GM23338 (cell line): ENCODE measurements at regions not wholly inside any gene's neighbourhood (a gene's known extent, or its start where the extent isn't known, plus 50 kb on each side); places are given as distances from the start of the nearest gene placed in this dataset.
A peak's percentile ranks its signal among the peaks of the same experiment; 100 is the strongest.

Experiments used
- ATAC-seq: fragments of 200-7000 bp; cut with Tn5 transposase; 3 replicates; pipeline ENCODE4 v1.9.1; 2020
- DNase-seq: peaks from one replicate; pipeline ENCODE4 v3.0.0-alpha.2; 2015; ENCODE audit warnings: low spot score
- H2AFZ ChIP-seq: fragments of 200-600 bp; sonication (generic); 2 replicates; pipeline ENCODE4 v1.8.0; 2016; ENCODE audit warnings: antibody characterized with exemption, mild to moderate bottlenecking, moderate library complexity
- H3F3A ChIP-seq: fragments of 200-600 bp; sonication (generic); replicated peaks from 2 replicates; pipeline ENCODE4 v1.8.0; 2017; ENCODE audit warnings: antibody characterized with exemption, mixed run types, low read depth
- H3K27ac ChIP-seq: fragments of 200-600 bp; sonication (generic); 2 replicates; pipeline ENCODE4 v1.6.1; 2016; ENCODE audit warnings: low read depth
- H3K27me3 ChIP-seq: fragments of 200-600 bp; sonication (generic); 2 replicates; pipeline ENCODE4 v1.8.0; 2016; ENCODE audit warnings: mild to moderate bottlenecking, mixed run types, moderate library complexity; ENCODE audit not compliant: insufficient read depth
- H3K36me3 ChIP-seq: fragments of 200-600 bp; sonication (generic); 2 replicates; pipeline ENCODE4 v1.8.0; 2016; ENCODE audit warnings: mild to moderate bottlenecking; ENCODE audit not compliant: insufficient read depth
- H3K4me1 ChIP-seq: fragments of 200-600 bp; sonication (generic); 2 replicates; pipeline ENCODE4 v1.8.0; 2016; ENCODE audit warnings: mild to moderate bottlenecking, moderate library complexity; ENCODE audit not compliant: insufficient read depth
- H3K4me2 ChIP-seq: fragments of 200-600 bp; sonication (generic); 2 replicates; pipeline ENCODE4 v1.7.1; 2017; ENCODE audit warnings: mixed run types
- H3K4me3 ChIP-seq: fragments of 200-600 bp; sonication (generic); 2 replicates; pipeline ENCODE4 v1.6.1; 2016; ENCODE audit warnings: mixed run types
- H3K79me2 ChIP-seq: fragments of 200-600 bp; sonication (generic); replicated peaks from 2 replicates; pipeline ENCODE4 v1.8.0; 2017; ENCODE audit warnings: mild to moderate bottlenecking; ENCODE audit not compliant: insufficient read depth
- H3K9me2 ChIP-seq: fragments of 200-600 bp; sonication (generic); 2 replicates; pipeline ENCODE4 v1.8.0; 2017; ENCODE audit not compliant: insufficient read depth
- H4K20me1 ChIP-seq: fragments of 200-600 bp; sonication (generic); replicated peaks from 2 replicates; pipeline ENCODE4 v1.8.0; 2017; ENCODE audit warnings: mild to moderate bottlenecking; ENCODE audit not compliant: insufficient read depth
- H3K27ac Mint-ChIP-seq: 2 replicates; pipeline ENCODE4 v1.8.0; 2020; ENCODE audit warnings: inconsistent platforms, mild to moderate bottlenecking, moderate library complexity, mixed read lengths
- H3K27me3 Mint-ChIP-seq: 3 replicates; pipeline ENCODE4 v1.8.0; 2022; ENCODE audit warnings: low read depth, mild to moderate bottlenecking, moderate library complexity, mixed read lengths, inconsistent platforms; ENCODE audit not compliant: insufficient read depth, poor library complexity
- H3K36me3 Mint-ChIP-seq: 3 replicates; pipeline ENCODE4 v1.8.0; 2021; ENCODE audit warnings: low read depth, mild to moderate bottlenecking, inconsistent platforms, moderate library complexity, mixed read lengths
- H3K4me1 Mint-ChIP-seq: 3 replicates; pipeline ENCODE4 v1.8.0; 2020; ENCODE audit warnings: mild to moderate bottlenecking, inconsistent platforms, mixed read lengths
- H3K4me3 Mint-ChIP-seq: 3 replicates; pipeline ENCODE4 v1.8.0; 2021; ENCODE audit warnings: moderate library complexity, mild to moderate bottlenecking, inconsistent platforms, mixed read lengths
- H3K9me3 Mint-ChIP-seq: 3 replicates; pipeline ENCODE4 v1.8.0; 2020; ENCODE audit warnings: moderate library complexity, mild to moderate bottlenecking, inconsistent platforms, mixed read lengths
- EZH2 ChIP-seq: fragments of 200-600 bp; sonication (generic); IDR thresholded peaks from one replicate; pipeline ENCODE4 v1.8.0; 2017; ENCODE audit warnings: antibody characterized with exemption, mild to moderate bottlenecking, low read depth; ENCODE audit not compliant: unreplicated experiment
- EZH2phosphoT487 ChIP-seq: fragments of 200-600 bp; sonication (generic); IDR thresholded peaks from one replicate; pipeline ENCODE4 v1.8.1; 2018; ENCODE audit warnings: antibody characterized with exemption; ENCODE audit not compliant: unreplicated experiment
- JUNB ChIP-seq: IDR thresholded peaks from one replicate; pipeline ENCODE4 v1.6.1; 2016; ENCODE audit warnings: antibody characterized with exemption; ENCODE audit not compliant: unreplicated experiment
- NANOG ChIP-seq: IDR thresholded peaks from 2 replicates; pipeline ENCODE4 v1.6.1; 2016; ENCODE audit warnings: antibody characterized with exemption, borderline replicate concordance
- POLR2AphosphoS5 ChIP-seq: IDR thresholded peaks from 2 replicates; pipeline ENCODE4 v1.6.1; 2016; ENCODE audit warnings: antibody characterized with exemption, low read depth
- ZNF114 ChIP-seq: fragments of 250-450 bp; sonication (Bioruptor Pico); IDR thresholded peaks from 2 replicates; pipeline ENCODE4 v1.5.0; 2020; ENCODE audit warnings: mild to moderate bottlenecking, moderate library complexity
- ZNF331 ChIP-seq: fragments of 250-450 bp; sonication (Bioruptor Pico); IDR thresholded peaks from 2 replicates; pipeline ENCODE4 v1.5.0; 2020; ENCODE audit warnings: low read depth, mild to moderate bottlenecking, moderate library complexity
- TF ChIP-seq, protein P1 (sequence below): fragments of 250-450 bp; sonication (Bioruptor Pico); IDR thresholded peaks from 2 replicates; pipeline ENCODE4 v1.5.0; 2020; ENCODE audit warnings: mild to moderate bottlenecking, moderate library complexity
- TF ChIP-seq, protein P2 (sequence below): IDR thresholded peaks from 2 replicates; pipeline ENCODE4 v1.6.1; 2016; ENCODE audit warnings: antibody characterized with exemption
- TF ChIP-seq, protein P3 (sequence below), 2 experiments: fragments of 200-600 bp in 1 of 2; sonication (generic) in 1 of 2; conservative IDR thresholded peaks; 2 replicates each; pipeline versions ENCODE4 v1.5.1 to v1.6.1; 2016 to 2017; ENCODE audit warnings: antibody characterized with exemption in 2 of 2, low read depth in 2 of 2, mild to moderate bottlenecking in 2 of 2, moderate library complexity in 1 of 2

DNA sequence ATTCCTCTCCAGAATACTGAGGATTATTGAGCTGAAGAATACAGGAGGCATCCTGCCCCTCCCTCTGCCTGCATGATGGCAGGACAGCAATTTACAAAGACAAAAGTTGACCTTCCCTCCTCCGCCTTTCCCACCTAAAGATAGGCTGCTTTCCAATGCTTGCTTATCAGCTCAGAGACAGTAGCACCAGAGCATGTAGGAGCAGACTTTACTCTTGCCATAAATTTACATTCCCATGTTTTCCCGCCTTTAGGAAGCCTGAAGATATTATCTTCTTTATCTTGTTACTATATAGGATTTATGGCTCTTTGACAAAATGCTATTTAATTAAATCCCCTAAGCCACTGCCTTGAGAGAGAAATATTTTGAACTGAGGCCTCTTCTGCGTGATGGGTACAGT, 135.6 kb upstream of the HNMT start:
- no peaks in the 10 kb centered on the region; the same call in 1 of the 2 replicates for H4K20me1 ChIP-seq
- H3K79me2 ChIP-seq = no peaks in the 10 kb centered on the region
- H3K36me3 ChIP-seq = no peaks in the 10 kb centered on the region
- Mint-ChIP-seq H3K27me3 (no peaks in the 10 kb centered on the region), H3K27ac (0 out of 2 replicates have a peak overlapping the region, but pooled peaks have one; percentile 50), H3K9me3 (no peaks in the 10 kb centered on the region), H3K36me3 (no peaks in the 10 kb centered on the region), H3K4me1 (peaks cover 29% of the 10 kb centered on the region), H3K4me3 (no peak overlapping the region)
- H3K9me2 ChIP-seq = peaks cover 18% of the 10 kb centered on the region
- DNase-seq (no peak), ATAC-seq (no peak)
- H3K27me3 ChIP-seq = no peaks in the 10 kb centered on the region
- TF ChIP-seq JUNB (no peak), EZH2 (no peak), NANOG (no peak), EZH2phosphoT487 (no peak), ZNF331 (CRISPR knock-in tag) (no peak), ZNF114 (CRISPR knock-in tag) (no peak), POLR2AphosphoS5 (no peak)
- TF ChIP-seq, protein P1, sequence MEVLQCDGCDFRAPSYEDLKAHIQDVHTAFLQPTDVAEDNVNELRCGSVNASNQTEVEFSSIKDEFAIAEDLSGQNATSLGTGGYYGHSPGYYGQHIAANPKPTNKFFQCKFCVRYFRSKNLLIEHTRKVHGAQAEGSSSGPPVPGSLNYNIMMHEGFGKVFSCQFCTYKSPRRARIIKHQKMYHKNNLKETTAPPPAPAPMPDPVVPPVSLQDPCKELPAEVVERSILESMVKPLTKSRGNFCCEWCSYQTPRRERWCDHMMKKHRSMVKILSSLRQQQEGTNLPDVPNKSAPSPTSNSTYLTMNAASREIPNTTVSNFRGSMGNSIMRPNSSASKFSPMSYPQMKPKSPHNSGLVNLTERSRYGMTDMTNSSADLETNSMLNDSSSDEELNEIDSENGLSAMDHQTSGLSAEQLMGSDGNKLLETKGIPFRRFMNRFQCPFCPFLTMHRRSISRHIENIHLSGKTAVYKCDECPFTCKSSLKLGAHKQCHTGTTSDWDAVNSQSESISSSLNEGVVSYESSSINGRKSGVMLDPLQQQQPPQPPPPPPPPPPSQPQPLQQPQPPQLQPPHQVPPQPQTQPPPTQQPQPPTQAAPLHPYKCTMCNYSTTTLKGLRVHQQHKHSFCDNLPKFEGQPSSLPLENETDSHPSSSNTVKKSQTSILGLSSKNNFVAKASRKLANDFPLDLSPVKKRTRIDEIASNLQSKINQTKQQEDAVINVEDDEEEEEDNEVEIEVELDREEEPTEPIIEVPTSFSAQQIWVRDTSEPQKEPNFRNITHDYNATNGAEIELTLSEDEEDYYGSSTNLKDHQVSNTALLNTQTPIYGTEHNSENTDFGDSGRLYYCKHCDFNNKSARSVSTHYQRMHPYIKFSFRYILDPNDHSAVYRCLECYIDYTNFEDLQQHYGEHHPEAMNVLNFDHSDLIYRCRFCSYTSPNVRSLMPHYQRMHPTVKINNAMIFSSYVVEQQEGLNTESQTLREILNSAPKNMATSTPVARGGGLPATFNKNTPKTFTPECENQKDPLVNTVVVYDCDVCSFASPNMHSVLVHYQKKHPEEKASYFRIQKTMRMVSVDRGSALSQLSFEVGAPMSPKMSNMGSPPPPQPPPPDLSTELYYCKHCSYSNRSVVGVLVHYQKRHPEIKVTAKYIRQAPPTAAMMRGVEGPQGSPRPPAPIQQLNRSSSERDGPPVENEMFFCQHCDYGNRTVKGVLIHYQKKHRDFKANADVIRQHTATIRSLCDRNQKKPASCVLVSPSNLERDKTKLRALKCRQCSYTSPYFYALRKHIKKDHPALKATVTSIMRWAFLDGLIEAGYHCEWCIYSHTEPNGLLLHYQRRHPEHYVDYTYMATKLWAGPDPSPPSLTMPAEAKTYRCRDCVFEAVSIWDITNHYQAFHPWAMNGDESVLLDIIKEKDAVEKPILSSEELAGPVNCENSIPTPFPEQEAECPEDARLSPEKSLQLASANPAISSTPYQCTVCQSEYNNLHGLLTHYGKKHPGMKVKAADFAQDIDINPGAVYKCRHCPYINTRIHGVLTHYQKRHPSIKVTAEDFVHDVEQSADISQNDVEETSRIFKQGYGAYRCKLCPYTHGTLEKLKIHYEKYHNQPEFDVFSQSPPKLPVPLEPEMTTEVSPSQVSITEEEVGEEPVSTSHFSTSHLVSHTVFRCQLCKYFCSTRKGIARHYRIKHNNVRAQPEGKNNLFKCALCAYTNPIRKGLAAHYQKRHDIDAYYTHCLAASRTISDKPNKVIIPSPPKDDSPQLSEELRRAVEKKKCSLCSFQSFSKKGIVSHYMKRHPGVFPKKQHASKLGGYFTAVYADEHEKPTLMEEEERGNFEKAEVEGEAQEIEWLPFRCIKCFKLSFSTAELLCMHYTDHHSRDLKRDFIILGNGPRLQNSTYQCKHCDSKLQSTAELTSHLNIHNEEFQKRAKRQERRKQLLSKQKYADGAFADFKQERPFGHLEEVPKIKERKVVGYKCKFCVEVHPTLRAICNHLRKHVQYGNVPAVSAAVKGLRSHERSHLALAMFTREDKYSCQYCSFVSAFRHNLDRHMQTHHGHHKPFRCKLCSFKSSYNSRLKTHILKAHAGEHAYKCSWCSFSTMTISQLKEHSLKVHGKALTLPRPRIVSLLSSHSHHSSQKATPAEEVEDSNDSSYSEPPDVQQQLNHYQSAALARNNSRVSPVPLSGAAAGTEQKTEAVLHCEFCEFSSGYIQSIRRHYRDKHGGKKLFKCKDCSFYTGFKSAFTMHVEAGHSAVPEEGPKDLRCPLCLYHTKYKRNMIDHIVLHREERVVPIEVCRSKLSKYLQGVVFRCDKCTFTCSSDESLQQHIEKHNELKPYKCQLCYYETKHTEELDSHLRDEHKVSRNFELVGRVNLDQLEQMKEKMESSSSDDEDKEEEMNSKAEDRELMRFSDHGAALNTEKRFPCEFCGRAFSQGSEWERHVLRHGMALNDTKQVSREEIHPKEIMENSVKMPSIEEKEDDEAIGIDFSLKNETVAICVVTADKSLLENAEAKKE (CRISPR knock-in tag) = no peak
- TF ChIP-seq, protein P2, sequence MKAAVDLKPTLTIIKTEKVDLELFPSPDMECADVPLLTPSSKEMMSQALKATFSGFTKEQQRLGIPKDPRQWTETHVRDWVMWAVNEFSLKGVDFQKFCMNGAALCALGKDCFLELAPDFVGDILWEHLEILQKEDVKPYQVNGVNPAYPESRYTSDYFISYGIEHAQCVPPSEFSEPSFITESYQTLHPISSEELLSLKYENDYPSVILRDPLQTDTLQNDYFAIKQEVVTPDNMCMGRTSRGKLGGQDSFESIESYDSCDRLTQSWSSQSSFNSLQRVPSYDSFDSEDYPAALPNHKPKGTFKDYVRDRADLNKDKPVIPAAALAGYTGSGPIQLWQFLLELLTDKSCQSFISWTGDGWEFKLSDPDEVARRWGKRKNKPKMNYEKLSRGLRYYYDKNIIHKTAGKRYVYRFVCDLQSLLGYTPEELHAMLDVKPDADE = no peak
- TF ChIP-seq, protein P3, sequence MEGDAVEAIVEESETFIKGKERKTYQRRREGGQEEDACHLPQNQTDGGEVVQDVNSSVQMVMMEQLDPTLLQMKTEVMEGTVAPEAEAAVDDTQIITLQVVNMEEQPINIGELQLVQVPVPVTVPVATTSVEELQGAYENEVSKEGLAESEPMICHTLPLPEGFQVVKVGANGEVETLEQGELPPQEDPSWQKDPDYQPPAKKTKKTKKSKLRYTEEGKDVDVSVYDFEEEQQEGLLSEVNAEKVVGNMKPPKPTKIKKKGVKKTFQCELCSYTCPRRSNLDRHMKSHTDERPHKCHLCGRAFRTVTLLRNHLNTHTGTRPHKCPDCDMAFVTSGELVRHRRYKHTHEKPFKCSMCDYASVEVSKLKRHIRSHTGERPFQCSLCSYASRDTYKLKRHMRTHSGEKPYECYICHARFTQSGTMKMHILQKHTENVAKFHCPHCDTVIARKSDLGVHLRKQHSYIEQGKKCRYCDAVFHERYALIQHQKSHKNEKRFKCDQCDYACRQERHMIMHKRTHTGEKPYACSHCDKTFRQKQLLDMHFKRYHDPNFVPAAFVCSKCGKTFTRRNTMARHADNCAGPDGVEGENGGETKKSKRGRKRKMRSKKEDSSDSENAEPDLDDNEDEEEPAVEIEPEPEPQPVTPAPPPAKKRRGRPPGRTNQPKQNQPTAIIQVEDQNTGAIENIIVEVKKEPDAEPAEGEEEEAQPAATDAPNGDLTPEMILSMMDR (conservative IDR thresholded peaks at IDR 0.05; ENCODE audit: low read depth in 2 of 2) = no peak
- no peak overlapping the region for H3K27ac ChIP-seq
- no peak overlapping the region for H3K4me2 ChIP-seq
- peaks cover 25% of the 10 kb centered on the region for H3K4me1 ChIP-seq
- H2AFZ ChIP-seq = no peak overlapping the region
- no peak overlapping the region for H3K4me3 ChIP-seq
- H3F3A ChIP-seq = no peaks in the 10 kb centered on the region
